ENCODE measurements at regions not wholly inside any gene's neighbourhood (a gene's known extent, or its start where the extent isn't known, plus 50 kb on each side); places are given as distances from the start of the nearest gene placed in this dataset.

DNA sequence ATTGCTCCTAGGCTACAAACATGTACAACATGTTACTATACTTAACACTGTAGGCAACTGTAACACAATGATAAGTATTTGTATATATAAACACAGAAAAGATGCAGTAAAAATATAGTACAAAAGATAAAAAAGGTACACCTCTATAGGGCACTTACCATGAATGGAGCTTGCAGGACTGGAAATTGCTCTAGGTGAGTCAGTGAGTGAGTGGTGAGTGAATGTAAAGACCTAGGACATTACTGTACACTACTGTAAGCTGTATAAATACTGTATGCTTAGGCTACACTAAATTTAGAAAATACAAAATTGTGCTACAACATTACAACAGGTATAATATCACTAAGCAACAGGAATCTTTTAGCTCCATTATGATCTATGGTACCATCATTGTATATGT lies 312.0 kb upstream of the PREP start:
- Histone ChIP-seq H3K36me3 (ENCODE audit: control insufficient read depth in 2 of 2, extremely low read depth in 1 of 2, insufficient read depth in 2 of 2, low read length in 2 of 2) (no peaks in the 10 kb centered on the region), H3K9me1 (replicated peaks; ENCODE audit: control insufficient read depth, extremely low read depth, insufficient read depth, low read length) (no peaks in the 10 kb centered on the region), H2AFZ (ENCODE audit: low read depth, low read length) (no peak overlapping the region), H3K9ac (replicated peaks; ENCODE audit: extremely low read depth, insufficient read depth, low read length) (no peak overlapping the region), H3K4me1 (ENCODE audit: control insufficient read depth, extremely low read depth, insufficient read depth, low read length) (no peaks in the 10 kb centered on the region), H3K79me2 (ENCODE audit: control insufficient read depth, insufficient read depth, low read length) (no peaks in the 10 kb centered on the region), H3K27ac (ENCODE audit: insufficient read depth, low read depth, low read length) (no peak overlapping the region), H3K4me2 (ENCODE audit: insufficient read depth, low read length) (no peak overlapping the region), H3K27me3 (ENCODE audit: control insufficient read depth in 2 of 2, insufficient read depth in 2 of 2, low read length in 2 of 2) (no peaks in the 10 kb centered on the region), H3K9me3 (replicated peaks; ENCODE audit: control insufficient read depth, insufficient read depth, low read length) (no peaks in the 10 kb centered on the region), H3K4me3 (replicated peaks in 1 of 3; ENCODE audit: insufficient read depth in 1 of 3, low read depth in 1 of 3, low read length in 3 of 3) (no peak overlapping the region), H4K20me1 (replicated peaks; ENCODE audit: control insufficient read depth, extremely low read depth, insufficient read depth, low read length) (no peaks in the 10 kb centered on the region)
- intact Hi-C loops (cut with micrococcal nuclease) (no loop called here), dilution Hi-C loops (cut with MboI; ENCODE audit: extremely low pct_ligation_motif_present, low sequenced_read_pairs) (no loop called here)
- TF ChIP-seq, protein P1, sequence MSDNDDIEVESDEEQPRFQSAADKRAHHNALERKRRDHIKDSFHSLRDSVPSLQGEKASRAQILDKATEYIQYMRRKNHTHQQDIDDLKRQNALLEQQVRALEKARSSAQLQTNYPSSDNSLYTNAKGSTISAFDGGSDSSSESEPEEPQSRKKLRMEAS (IDR thresholded peaks at IDR 0.05; ENCODE audit: insufficient read depth, insufficient read length), result no peak
- no peak for TF ChIP-seq POLR2A (IDR thresholded peaks at IDR 0.05; ENCODE audit: low read depth, low read length)
- TF ChIP-seq MYC (IDR thresholded peaks at IDR 0.05; ENCODE audit: low read depth, low read length), result no peak
- TF ChIP-seq, protein P2, sequence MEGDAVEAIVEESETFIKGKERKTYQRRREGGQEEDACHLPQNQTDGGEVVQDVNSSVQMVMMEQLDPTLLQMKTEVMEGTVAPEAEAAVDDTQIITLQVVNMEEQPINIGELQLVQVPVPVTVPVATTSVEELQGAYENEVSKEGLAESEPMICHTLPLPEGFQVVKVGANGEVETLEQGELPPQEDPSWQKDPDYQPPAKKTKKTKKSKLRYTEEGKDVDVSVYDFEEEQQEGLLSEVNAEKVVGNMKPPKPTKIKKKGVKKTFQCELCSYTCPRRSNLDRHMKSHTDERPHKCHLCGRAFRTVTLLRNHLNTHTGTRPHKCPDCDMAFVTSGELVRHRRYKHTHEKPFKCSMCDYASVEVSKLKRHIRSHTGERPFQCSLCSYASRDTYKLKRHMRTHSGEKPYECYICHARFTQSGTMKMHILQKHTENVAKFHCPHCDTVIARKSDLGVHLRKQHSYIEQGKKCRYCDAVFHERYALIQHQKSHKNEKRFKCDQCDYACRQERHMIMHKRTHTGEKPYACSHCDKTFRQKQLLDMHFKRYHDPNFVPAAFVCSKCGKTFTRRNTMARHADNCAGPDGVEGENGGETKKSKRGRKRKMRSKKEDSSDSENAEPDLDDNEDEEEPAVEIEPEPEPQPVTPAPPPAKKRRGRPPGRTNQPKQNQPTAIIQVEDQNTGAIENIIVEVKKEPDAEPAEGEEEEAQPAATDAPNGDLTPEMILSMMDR (IDR thresholded peaks at IDR 0.05; ENCODE audit: extremely low read depth in 1 of 2, insufficient read depth in 1 of 2, low read depth in 1 of 2, low read length in 2 of 2), result no peak
- no peak for TF ChIP-seq POLR2AphosphoS5 (IDR thresholded peaks at IDR 0.05; ENCODE audit: insufficient read depth, low read depth, low read length)
- TF ChIP-seq EZH2 (IDR thresholded peaks at IDR 0.05; ENCODE audit: borderline replicate concordance, low read depth, low read length, severe bottlenecking), result no peak
- no peak for TF ChIP-seq JUN (IDR thresholded peaks at IDR 0.05; ENCODE audit: borderline replicate concordance, insufficient read depth, insufficient read length, low read depth)
- no peak for TF ChIP-seq FOS (IDR thresholded peaks at IDR 0.05; ENCODE audit: borderline replicate concordance, insufficient read depth, low read length)
- no peak for TF ChIP-seq GATA2 (IDR thresholded peaks at IDR 0.05; ENCODE audit: insufficient read depth, insufficient read length, low read depth, low read length)
- CTCF ChIA-PET, result interaction anchor here (1.1 kb wide), 1 partner anchor 283 kb away, joined by 3 read pairs; no protein-coding TSS in a partner anchor
- POLR2A ChIA-PET, result no interaction called here
- no peak for DNase-seq (ENCODE audit: low read depth, low spot score)
- BruUV-seq (replicated peaks), result no TSS peak
- no peak for FAIRE-seq
